ENCODE measurements at regions not wholly inside any gene's neighbourhood (a gene's known extent, or its start where the extent isn't known, plus 50 kb on each side); places are given as distances from the start of the nearest gene placed in this dataset.

- no peaks in the 10 kb centered on the region for H3K9me3 Mint-ChIP-seq (ENCODE audit: low read depth)
- intact Hi-C loops (cut with DNase I, micrococcal nuclease): no loop called here
Observed at GRCh38 chr7:35747611-35748010, 52.7 kb upstream of the HERPUD2 start.

GRCh38 chr7:35748371-35748770, 52.5 kb upstream of the SEPTIN7 start:
- DNase-seq: no peak
- Mint-ChIP-seq H3K4me3 (no peak overlapping the region), H3K27me3 (no peaks in the 10 kb centered on the region), H3K9me3 (ENCODE audit: low read depth) (no peaks in the 10 kb centered on the region), H3K36me3 (ENCODE audit: low read depth) (no peaks in the 10 kb centered on the region), H3K4me1 (no peaks in the 10 kb centered on the region), H3K27ac (no peak overlapping the region)
- ChIA-PET POLR2A (no interaction called here), CTCF (interaction anchor here (0.9 kb wide), 2 partner anchors 13 to 52 kb away, joined by 3 to 5 read pairs; no protein-coding TSS in a partner anchor)
- no peak for ATAC-seq
- intact Hi-C loops (cut with DNase I, micrococcal nuclease): no loop called here

More at GRCh38 chr7:35747611-35748010, 52.7 kb upstream of the HERPUD2 start:
- Mint-ChIP-seq H3K27me3 (no peaks in the 10 kb centered on the region), H3K36me3 (ENCODE audit: low read depth) (no peaks in the 10 kb centered on the region), H3K4me3 (no peak overlapping the region), H3K27ac (no peak overlapping the region), H3K4me1 (no peaks in the 10 kb centered on the region)
- POLR2A ChIA-PET: no interaction called here
- CTCF ChIA-PET: interaction anchor here (0.6 kb wide), 1 partner anchor 159 kb away, joined by 3 read pairs; no protein-coding TSS in a partner anchor
- ATAC-seq: no peak
- DNase-seq: no peak

- ATAC-seq: no peak
- ChIA-PET CTCF (no interaction called here), POLR2A (no interaction called here)
- no peak for DNase-seq
- Mint-ChIP-seq H3K27ac (no peak overlapping the region), H3K9me3 (ENCODE audit: low read depth) (no peaks in the 10 kb centered on the region), H3K4me3 (no peak overlapping the region), H3K27me3 (no peaks in the 10 kb centered on the region), H3K36me3 (ENCODE audit: low read depth) (no peaks in the 10 kb centered on the region), H3K4me1 (no peaks in the 10 kb centered on the region)
- intact Hi-C loops (cut with DNase I, micrococcal nuclease): no loop called here
Observed at GRCh38 chr7:35749556-35749955, 51.3 kb upstream of the SEPTIN7 start.

Measured in activated CD4-positive, alpha-beta T cell treated with anti-CD3 and anti-CD28 coated beads for 36 hours (primary cell).